Neural cell (in vitro differentiated cells): ENCODE measurements at regions not wholly inside any gene's neighbourhood (a gene's known extent, or its start where the extent isn't known, plus 50 kb on each side); places are given as distances from the start of the nearest gene placed in this dataset.

ENCODE experiments used
- H2AFZ ChIP-seq: fragments of 200-600, 300-800 bp; sonication (generic), shearing (Covaris generic); 2 replicates; pipeline ENCODE4 v1.6.0; 2014; ENCODE audit warnings: low read depth, mild to moderate bottlenecking, antibody characterized with exemption, low read length, moderate library complexity
- H3F3A ChIP-seq: fragments of 200-600 bp; shearing (Covaris generic); 2 replicates; pipeline ENCODE4 v1.6.1; 2016; ENCODE audit warnings: mild to moderate bottlenecking, moderate library complexity, mixed read lengths, antibody characterized with exemption, low read length; ENCODE audit not compliant: insufficient read depth, poor library complexity, severe bottlenecking
- H3K27ac ChIP-seq: fragments of 200-600, 300-800 bp; sonication (generic), shearing (Covaris generic); 2 replicates; pipeline ENCODE4 v1.5.1; 2014; ENCODE audit warnings: mild to moderate bottlenecking, low read length, moderate library complexity
- H3K27me3 ChIP-seq: fragments of 300-800, 200-600 bp; sonication (generic), shearing (Covaris generic); 2 replicates; pipeline ENCODE4 v1.6.0; 2014; ENCODE audit warnings: mild to moderate bottlenecking, low read depth, low read length, moderate library complexity; ENCODE audit not compliant: insufficient read depth
- H3K36me3 ChIP-seq: fragments of 300-800, 200-600 bp; sonication (generic), shearing (Covaris generic); 2 replicates; pipeline ENCODE4 v1.5.1; 2014; ENCODE audit warnings: mild to moderate bottlenecking, antibody characterized with exemption, low read length, moderate library complexity; ENCODE audit not compliant: insufficient read depth
- H3K4me2 ChIP-seq: fragments of 300-800, 200-600 bp; sonication (generic), shearing (Covaris generic); 2 replicates; pipeline ENCODE4 v1.6.0; 2014; ENCODE audit warnings: mild to moderate bottlenecking, low read length
- H3K4me3 ChIP-seq: fragments of 300-800, 200-600 bp; sonication (generic), shearing (Covaris generic); 2 replicates; pipeline ENCODE4 v1.5.1; 2014; ENCODE audit warnings: mild to moderate bottlenecking, low read length, moderate library complexity
- H3K79me2 ChIP-seq: fragments of 200-600 bp; shearing (Covaris generic); replicated peaks from 2 replicates; pipeline ENCODE4 v1.6.0; 2014; ENCODE audit warnings: mild to moderate bottlenecking, low read length, moderate library complexity; ENCODE audit not compliant: insufficient read depth
- H3K9ac ChIP-seq: fragments of 300-800, 200-600 bp; sonication (generic), shearing (Covaris generic); 2 replicates; pipeline ENCODE4 v1.6.1; 2016; ENCODE audit warnings: mild to moderate bottlenecking, low read length, mixed read lengths
- H3K9me2 ChIP-seq: fragments of 200-600 bp; shearing (Covaris generic); 2 replicates; pipeline ENCODE4 v1.6.1; 2016; ENCODE audit warnings: mild to moderate bottlenecking, low read length, mixed read lengths; ENCODE audit not compliant: insufficient read depth
- H3K9me3 ChIP-seq: fragments of 200-600, 300-800 bp; sonication (generic), shearing (Covaris generic); 2 replicates; pipeline ENCODE4 v1.6.1; 2016; ENCODE audit warnings: mild to moderate bottlenecking, mixed run types, low read length, moderate library complexity, mixed read lengths
- H4K20me1 ChIP-seq: fragments of 200-600 bp; shearing (Covaris generic); 2 replicates; pipeline ENCODE4 v1.6.1; 2016; ENCODE audit warnings: mild to moderate bottlenecking, mixed run types; ENCODE audit not compliant: insufficient read depth
- CTCF ChIP-seq: fragments of 450-650 bp; IDR thresholded peaks from 2 replicates; pipeline ENCODE4 v1.5.1; 2014; ENCODE audit warnings: antibody characterized with exemption, mild to moderate bottlenecking, moderate library complexity; ENCODE audit not compliant: poor library complexity, severe bottlenecking
- EP300 ChIP-seq: fragments of 450-650 bp; conservative IDR thresholded peaks from 2 replicates; pipeline ENCODE4 v1.6.1; 2014; ENCODE audit warnings: antibody characterized with exemption, mild to moderate bottlenecking, moderate library complexity; ENCODE audit not compliant: poor library complexity, severe bottlenecking
- EZH2 ChIP-seq: fragments of 200-600, 300-800 bp; shearing (Covaris generic), sonication (generic); IDR thresholded peaks from 2 replicates; pipeline ENCODE4 v1.6.1; 2014; ENCODE audit warnings: antibody characterized with exemption, low read length, borderline replicate concordance, mild to moderate bottlenecking; ENCODE audit not compliant: insufficient read depth, poor library complexity, severe bottlenecking
- MXI1 ChIP-seq: fragments of 450-650 bp; conservative IDR thresholded peaks from 2 replicates; pipeline ENCODE4 v1.6.1; 2014; ENCODE audit warnings: antibody characterized with exemption, mild to moderate bottlenecking; ENCODE audit not compliant: poor library complexity, severe bottlenecking
- POLR2AphosphoS5 ChIP-seq: IDR thresholded peaks from 2 replicates; pipeline ENCODE4 v1.6.1; 2012
- RAD21 ChIP-seq: fragments of 450-650 bp; conservative IDR thresholded peaks from 2 replicates; pipeline ENCODE4 v1.6.1; 2014; ENCODE audit warnings: antibody characterized with exemption, mild to moderate bottlenecking, moderate library complexity
- REST ChIP-seq: IDR thresholded peaks from 2 replicates; pipeline ENCODE4 v1.6.1; 2012; ENCODE audit warnings: borderline replicate concordance
- SMC3 ChIP-seq: fragments of 450-650 bp; conservative IDR thresholded peaks from 2 replicates; pipeline ENCODE4 v1.6.1; 2014; ENCODE audit warnings: antibody characterized with exemption, mild to moderate bottlenecking, moderate library complexity; ENCODE audit not compliant: poor library complexity
- TAF1 ChIP-seq: IDR thresholded peaks from 2 replicates; pipeline ENCODE4 v1.6.1; 2012; ENCODE audit warnings: low read depth

- Histone ChIP-seq H4K20me1 (no peaks in the 10 kb centered on the region), H3K4me2 (no peak overlapping the region), H3K27ac (no peak overlapping the region), H3K36me3 (no peaks in the 10 kb centered on the region), H3K9me3 (no peaks in the 10 kb centered on the region), H2AFZ (no peak overlapping the region), H3F3A (no peaks in the 10 kb centered on the region), H3K79me2 (no peaks in the 10 kb centered on the region), H3K4me3 (no peak overlapping the region), H3K27me3 (no peaks in the 10 kb centered on the region), H3K9me2 (no peaks in the 10 kb centered on the region), H3K9ac (no peak overlapping the region)
- TF ChIP-seq EZH2 (no peak), REST (no peak), TAF1 (no peak), EP300 (no peak), SMC3 (no peak), RAD21 (no peak), CTCF (no peak), MXI1 (no peak), POLR2AphosphoS5 (no peak)
Measured at GRCh38 chr2:181319286-181319685, 137.9 kb upstream of the ITGA4 start.

GRCh38 chr2:181320638-181321037 lies 136.5 kb upstream of the ITGA4 start:
- no peaks in the 10 kb centered on the region for H3K36me3 ChIP-seq
- H4K20me1 ChIP-seq = no peaks in the 10 kb centered on the region
- no peak for TF ChIP-seq MXI1
- TF ChIP-seq EP300 = no peak
- TF ChIP-seq REST = no peak
- no peak for TF ChIP-seq RAD21
- TF ChIP-seq CTCF = no peak
- no peak for TF ChIP-seq TAF1
- no peak for TF ChIP-seq SMC3
- no peak for TF ChIP-seq EZH2
- TF ChIP-seq POLR2AphosphoS5 = no peak
- H3K4me2 ChIP-seq = no peak overlapping the region
- H2AFZ ChIP-seq = no peak overlapping the region
- no peak overlapping the region for H3K9ac ChIP-seq
- no peaks in the 10 kb centered on the region for H3K79me2 ChIP-seq
- H3K27ac ChIP-seq = no peak overlapping the region
- no peaks in the 10 kb centered on the region for H3K9me3 ChIP-seq
- H3F3A ChIP-seq = no peaks in the 10 kb centered on the region
- no peaks in the 10 kb centered on the region for H3K9me2 ChIP-seq
- H3K27me3 ChIP-seq = no peaks in the 10 kb centered on the region
- H3K4me3 ChIP-seq = no peak overlapping the region
